GM19438 (cell line): ENCODE measurements at regions not wholly inside any gene's neighbourhood (a gene's known extent, or its start where the extent isn't known, plus 50 kb on each side); places are given as distances from the start of the nearest gene placed in this dataset.
A peak's percentile ranks its signal among the peaks of the same experiment; 100 is the strongest.

Experiments used
- ATAC-seq: cut with Tn5 transposase; IDR thresholded peaks from one replicate; pipeline ENCODE4 v1.9.1; 2021; ENCODE audit warnings: low read depth; ENCODE audit not compliant: unreplicated experiment

DNA sequence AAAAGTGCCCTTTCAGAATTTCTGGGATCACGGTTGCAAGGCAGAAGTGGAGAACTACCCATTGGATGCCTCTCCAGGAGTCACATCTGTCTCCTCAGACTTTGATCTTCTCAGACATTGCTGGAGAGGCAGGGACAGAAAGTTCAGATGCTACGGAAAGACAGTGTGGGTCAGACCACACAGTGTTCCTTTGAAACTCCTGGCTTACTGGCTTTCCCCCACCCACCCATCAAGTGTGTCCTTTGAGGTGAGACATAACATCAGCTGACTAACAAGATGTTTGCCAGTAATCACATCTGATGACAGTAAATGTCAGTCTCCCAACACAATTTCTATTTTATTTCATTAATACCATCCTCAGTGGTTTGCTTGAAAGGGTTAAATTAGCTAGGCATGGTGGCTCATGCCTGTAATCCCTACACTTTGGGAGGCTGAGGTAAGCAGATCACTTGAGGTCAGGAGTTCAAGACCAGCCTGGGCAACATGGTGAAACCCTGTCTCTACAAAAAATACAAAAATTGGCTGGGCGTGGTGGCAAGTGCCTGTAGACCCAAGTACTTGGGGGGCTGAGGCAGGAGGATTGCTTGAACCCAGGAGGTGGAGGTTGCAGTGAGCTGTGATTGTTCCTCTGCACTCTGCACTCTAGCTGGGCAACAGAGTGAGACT is 67.2 kb upstream of the SNX9 start:
- ATAC-seq = no peak

DNA sequence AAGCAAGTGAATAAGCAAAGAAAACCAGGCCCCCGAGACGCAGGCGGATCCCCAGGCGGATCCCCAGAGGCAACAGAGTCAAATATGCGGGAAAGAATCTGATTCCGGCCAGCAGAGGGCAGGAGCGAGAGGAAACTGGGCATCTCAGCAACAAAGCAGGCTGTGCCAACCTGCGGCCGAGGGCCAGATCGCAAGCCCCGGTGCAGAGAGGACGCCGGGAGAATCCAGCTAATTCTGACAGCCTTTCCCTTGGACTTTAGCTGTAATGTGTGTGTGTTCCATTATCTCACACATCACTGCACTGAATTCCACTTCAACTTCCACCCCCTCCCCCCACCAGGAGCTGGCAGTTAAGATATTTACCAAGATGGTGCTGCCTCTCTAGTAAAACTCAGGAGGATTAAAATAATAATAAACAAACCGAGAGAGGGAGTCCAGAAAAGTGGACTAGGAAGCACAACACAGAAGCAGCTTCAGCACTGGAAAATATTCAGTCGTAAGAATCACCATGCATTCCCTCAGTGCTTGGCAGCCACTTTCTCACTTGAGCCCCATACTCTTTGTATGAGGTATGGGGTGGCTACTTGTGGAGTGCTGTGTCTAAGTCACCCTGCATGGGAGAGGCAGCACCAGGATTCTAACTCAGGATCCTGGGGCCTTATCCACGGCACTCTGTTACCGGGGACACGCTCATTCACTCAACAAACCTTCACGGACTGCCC is 66.2 kb upstream of the SNX9 start:
- ATAC-seq = no peak

DNA sequence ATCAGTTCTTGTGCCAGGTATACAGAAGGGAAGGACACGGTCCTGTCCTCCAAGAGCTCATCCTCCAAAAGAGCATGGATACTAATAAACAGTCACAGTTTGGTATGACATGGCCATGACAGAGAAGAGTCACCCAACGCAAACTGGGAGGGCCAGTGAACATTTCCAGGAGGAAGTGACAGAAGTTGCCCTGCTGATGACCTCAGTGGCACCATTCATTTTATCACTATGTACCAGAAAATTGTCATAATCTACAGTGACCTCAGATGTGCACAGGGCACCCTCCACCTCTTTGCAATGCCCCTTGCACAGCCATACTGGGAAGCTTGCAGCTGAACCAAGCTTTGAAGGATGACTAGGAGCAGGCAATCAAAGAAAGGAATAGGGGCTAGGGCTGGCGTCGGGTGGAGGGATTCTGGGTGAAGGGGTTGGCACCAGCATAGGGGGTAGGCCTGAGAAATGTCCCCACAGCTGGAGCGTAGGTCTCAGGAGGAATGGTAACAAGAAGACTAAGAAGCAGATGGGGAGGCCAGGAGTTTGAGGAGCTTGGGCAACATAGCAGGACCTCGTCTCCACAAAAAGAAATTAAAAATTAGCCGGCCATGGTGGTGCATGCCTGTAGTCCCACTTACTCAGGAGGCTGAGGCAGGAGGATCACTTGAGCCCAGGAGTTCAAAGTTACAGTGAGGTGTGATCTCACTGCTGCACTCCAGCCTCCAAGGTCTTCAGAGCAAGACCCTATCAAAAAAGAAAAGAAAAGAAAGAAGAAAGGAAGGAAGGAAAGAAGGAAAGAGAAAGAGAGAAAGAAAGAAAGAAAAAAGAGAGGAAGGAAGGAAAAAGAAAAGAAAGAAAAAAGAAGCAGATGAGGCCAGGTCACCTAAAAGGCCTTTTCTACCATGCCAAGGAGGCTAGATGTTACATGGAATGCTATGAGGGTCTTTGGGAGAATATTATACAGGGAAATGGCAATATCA is 65.3 kb upstream of the SNX9 start:
- no peak for ATAC-seq

DNA sequence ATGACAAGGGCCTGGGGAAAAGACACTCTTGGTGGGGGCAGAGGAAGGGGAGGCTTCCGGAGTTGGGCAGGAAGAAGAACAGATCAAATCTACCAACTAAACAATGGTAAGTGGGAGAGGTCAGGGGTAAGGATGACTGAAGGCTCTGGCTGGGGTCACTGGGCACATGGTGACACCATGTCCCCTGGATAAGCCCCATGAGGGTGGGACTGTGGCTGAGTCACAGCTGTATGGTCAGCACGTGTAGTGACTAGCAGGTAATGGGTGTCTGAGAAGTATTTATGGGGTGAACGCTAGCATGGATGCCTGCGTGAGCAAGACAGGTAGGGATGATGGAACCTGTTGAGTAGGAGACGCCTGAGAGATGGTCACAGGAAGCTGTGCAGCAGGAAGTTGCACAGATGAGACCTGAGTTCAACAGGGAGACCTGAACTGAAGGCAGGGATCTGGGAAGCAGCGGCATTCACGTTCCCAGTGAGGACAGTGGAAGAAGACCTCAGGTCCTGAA is 64.5 kb upstream of the SNX9 start:
- no peak for ATAC-seq

DNA sequence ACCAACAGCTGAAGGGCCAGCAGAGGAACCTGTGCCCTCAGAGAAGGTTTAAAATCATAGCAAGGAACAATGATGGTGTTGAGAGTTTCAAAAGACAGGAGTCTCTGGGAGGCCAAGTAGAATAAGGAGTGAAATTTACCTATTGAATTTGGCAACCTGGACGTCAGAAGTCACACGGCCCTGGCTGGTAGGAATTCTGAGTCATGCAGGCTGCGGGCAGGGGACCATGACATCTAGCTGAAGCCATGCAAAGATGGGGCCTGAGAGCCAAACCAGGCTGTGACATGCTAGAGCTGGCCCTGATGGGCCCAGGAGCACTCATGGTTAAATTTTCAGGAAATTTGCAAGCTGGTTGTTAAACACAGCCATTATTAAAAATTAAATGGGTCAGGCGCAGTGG is 64.0 kb upstream of the SNX9 start:
- no peak for ATAC-seq

DNA sequence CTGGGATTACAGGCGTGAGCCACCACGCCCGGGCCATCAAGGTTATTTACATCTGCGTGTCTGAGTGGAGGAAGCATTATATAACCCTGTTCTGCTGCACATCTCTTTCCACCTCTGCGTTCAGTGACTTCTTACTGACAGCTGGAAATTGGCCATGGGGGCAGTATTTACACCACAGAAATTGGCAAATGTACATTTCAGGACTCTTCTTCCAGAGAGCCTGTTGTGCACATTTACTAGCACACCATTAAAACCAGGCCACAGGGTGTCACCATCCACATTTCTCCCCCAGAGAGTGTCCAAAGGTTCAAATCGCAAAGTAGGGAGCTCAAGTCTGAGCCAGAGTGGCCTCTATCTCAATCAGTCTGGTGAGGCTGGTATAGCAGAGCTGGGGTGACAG is 62.9 kb upstream of the SNX9 start:
- ATAC-seq = no peak

DNA sequence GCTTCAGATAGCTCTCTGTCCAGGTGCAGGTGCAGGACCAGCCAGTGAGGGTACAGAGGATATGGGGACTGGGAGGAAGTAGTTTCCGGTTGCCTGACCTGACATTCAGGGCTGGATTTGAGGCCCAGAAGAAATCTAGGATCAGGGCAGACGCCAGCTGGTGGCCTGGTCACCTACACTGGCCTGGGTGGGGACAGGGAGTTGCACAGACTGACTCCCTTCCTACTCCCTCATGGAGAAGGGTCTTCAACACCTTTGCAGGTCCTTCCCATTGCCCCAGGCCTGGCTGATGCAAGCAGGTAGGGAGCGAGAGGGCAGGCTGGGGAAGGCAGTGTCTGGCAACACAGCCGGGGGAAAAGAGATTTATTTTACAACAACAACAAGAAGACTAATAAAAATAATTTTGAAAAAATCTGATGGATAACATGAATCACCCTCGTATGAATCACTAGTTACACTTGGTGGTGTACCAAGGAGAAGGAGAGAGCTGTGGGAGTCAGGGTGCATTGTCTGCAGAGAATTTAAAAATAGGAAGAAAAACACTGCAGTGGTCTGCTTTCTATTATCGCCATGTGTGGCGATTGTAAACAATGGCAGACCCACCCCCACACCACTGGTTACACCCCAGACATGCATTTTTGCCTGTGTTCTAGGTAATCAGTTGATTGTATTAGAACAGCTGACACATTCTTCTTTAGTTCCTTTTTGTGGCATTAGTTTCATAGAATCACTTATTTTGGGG is 62.3 kb upstream of the SNX9 start:
- ATAC-seq = peak; percentile 2

DNA sequence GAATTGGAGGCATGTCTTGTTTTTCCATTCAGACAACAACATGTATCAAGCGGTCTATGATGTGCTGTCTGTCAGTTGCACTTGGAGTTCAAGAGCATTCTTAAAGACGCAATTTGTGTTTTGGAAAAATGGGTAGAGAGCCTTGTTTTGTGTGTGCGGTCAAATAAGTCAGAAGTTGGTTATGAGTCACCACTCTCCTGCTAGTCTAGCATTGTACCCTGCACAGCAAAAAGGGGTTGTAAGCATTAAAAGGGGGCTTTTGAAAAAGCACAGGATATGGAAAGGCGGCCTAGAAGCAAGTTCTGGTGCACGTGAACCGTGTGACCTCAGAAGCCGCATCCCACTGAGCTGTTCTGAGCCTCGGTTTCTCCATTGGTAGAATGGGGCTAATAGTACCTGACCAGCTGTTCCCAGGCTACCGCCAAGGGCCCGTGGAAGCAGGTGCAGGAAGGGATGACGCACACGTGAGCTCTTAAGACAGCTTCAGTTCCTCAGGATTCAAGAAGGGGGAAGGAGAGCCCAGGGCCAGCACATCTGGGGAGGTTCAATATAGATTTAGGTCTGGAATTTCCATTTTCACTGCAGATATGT is 61.6 kb upstream of the SNX9 start:
- ATAC-seq = peak; percentile 32

DNA sequence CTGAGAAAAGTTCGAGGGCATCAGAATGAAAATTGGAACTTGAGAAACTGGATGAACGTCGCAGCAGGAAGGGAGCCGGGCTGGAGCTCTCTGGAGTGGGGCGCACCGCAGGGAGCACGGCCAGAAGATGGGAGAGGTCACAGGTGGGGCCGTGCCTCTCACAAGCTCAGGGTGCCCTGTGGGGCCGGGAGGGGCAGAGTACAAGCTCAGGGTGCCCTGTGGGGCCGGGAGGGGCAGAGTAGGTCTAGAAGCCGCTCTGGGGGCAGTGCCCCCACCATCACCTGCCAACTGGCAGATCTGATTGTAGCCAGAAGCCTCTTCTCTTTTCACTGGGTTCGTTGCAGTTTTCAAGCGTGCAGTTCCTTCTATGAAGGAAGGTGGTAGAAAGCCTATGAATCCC is 61.1 kb upstream of the SNX9 start:
- ATAC-seq = no peak

DNA sequence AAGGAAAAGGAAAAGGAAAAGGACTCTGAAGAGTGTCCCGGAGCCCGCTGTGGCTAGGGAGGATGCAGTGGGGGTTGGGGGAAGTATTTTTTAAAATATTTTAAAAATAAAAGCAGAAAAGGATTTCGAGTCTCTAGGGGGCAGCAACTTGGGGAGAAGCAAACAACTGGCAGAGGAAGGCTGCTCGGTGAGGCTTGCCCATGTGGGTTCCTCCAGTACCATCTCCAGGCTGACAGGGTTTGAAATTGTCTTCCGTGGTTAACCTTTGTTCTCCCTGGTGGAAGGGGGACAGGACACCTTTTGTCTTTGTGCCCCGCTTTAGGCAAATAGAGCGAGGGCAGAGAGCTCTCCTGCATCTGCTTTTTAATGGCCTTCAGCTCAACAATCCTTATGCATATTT is 60.4 kb upstream of the SNX9 start:
- ATAC-seq = no peak

DNA sequence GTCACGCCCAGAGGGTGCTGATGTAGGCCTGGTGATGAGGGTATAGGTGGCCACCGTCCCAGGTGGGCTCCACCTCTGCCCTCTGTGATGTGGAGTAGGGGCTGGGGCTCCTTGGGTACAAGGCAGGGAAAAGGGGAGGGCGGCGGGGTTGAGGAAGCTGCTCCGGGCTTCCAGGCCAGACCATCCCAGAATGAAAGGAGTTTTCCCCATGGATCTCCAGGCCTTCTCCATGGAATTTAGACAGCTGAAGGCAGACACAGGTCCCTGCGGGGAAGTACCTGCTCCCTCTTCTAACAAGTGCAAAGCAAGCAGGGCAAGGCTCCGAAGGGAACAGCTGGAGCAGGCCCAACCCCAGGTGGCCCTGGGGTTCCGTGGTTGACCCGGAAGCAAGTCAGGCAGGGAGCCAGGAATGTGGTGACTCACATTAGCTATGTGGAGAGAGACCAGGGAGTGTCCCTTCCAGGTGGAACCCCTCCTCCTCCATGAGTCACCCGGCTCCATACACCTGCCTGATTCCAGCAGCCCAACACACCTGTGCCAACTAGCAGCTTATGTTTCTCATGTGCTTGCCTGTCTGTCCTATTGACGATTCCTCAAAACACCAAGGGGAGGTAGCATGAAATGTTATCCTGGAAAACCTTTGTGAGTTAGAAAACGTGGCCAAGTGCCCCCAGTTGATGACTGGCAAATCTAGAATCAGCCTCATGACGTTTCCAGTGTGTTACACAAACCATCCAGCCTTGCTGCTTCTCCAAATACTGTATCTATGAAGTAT is 59.7 kb upstream of the SNX9 start:
- ATAC-seq = peak; percentile 20

DNA sequence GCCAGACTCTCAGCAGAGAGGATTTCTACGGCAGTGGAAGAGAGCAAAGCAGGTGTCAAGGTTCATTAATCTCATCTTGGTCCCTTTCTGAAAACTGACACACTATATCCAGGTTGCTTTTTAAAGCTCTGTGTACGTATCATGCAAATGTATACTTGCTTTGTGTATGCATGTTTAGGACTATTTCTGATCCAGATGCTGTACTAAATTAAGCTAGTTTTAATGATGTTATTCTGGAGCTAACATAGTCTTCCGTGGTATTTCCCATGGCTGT is 59.2 kb upstream of the SNX9 start:
- ATAC-seq = peak; percentile 5

DNA sequence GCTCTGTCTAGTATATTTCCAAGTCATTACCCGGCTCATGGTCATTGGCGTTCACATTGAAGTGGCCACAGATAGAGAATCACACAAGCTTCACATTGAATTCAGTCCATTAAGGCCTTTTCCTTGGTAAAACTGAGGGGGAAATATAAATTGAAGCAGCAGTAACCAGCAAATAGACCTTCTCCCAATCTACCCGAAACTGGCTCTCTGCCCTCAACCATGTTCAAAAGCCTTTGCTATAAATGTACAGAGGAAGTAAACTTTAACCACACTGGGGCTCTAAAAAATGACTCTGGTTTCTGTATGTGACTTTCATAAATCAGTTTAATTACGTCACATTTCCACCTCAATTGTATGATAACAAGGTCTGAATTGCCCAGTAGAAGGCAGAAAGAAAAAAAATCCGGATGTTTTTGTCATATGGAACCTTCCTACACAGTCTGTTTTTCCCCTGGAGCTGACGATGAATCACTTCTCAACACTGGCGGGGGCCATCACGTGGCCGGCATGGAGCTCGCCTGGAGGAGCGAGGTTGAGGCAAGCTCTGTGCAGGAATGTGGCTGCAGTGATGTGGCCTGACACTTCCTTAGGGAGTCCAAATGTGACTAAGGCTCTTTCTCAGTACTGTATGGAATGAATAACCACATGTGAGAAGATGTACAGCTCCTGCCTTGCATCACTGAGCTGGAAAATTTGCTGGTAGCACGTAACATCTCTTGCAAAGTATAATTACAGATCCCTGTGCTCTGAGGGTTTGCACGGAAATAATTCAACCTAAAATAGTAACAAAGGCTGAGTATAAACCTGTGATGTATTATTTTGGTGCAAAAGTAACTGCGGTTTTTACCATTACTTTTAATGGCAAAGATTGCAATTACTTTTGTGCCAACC is 58.6 kb upstream of the SNX9 start:
- peak; percentile 44 for ATAC-seq

DNA sequence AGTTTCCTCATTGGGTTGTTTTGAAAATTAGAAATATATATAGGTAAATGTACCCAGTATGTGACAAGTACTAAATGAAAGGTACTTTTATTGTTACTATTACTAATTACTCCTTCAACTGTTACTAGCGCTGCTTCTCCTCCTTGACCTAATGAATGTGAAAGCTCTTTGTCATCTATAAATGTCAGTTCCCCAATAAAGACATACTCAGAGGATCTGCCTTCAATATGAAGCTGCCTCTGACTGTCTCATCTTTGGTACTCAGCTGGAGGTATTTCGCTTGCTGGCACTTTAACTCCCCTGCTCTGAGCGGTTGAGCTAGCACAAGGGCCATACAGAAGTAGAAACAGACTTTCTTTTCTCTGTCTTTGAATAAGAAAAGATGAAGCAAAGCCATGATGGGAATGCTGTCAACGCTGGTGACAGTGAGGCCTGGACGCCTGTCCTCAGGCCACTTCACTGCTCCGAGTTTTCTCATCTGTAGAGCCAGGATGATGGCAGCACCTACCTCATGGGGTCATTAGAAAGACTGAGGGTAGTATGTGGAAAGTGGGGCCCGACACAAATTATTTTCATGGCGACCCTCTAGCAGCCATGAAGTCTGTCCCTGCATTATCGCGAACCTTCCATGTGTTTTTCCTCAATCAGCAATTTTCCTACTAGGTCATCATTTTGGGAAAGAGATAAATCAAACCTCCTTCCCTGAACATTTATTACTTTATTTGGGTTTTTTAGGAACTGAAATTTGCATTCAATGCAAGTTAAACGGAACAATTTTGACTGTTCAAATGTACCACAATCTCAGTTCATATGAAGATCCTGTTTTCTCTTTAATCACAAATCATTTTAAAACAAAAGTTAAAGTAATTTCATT is 55.9 kb upstream of the SNX9 start:
- ATAC-seq = no peak

DNA sequence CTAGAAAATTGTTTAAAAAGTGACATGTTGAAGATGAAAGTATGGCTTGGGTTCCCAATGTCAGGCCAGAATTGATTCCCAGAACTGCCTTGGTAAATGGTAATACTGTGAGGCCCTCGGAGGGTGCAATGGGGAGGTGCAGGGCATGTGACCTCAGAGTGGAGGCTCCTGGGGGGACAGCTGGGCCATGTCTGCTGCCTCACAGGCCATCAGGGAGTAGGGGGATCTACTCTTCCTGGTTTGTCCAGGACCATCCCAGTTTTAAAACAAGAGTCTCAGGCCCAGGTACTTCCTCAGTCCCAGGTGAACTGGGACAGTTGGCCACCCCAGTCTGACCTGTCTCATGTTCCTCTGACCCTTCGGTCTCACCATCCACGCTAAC is 55.3 kb upstream of the SNX9 start:
- ATAC-seq = no peak

DNA sequence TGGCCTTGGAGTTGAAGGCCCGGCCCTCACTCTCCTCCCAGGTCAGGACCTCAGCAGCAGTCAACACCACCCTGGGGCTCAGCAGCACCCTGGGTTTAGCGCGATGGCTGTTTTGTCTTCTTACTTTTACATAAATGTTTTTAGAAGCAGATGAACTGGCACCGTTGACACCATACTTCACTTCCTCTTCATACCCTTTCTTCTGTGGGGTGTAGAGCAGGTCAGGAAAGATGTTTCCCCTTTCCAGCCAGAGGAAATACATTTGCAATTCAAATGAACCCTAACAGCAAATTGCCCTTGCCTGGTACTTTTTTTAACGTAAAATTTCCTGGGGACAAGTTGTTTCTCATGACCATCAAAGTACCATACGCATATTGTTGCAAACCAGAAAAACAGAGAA is 54.7 kb upstream of the SNX9 start:
- no peak for ATAC-seq

DNA sequence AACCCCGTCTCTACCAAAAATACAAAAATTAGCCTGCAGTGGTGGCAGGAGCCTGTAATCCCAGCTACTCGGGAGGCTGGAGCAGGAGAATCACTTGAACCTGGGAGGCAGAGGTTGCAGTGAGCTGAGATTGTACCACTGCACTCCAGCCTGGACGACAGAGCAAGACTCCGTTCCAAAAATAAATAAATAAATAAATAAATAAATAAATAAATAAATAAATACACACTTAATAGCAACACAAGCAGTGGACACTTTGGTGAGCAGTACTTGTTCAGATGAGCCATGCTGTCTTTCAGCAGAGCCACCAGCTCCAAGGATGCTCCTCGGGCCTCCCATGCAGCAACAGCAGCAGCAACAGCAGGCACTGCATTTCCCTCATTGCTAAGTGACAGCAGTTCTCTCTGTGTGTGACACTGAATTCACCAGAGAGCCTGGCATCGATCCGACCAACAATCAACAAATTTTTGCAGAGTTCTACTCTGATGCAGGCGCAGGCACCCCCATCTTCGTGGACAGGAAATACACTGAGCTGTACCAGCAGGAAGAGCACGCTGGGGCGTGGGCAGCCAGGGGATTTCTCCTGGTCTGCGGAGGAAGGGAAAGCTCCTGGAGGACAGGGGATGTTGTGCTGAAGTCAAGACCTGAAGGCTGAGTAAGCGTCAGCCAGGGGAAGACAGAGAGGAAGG is 54.0 kb upstream of the SNX9 start:
- ATAC-seq = no peak
